HepG2 (cell line): ENCODE measurements at regions not wholly inside any gene's neighbourhood (a gene's known extent, or its start where the extent isn't known, plus 50 kb on each side); places are given as distances from the start of the nearest gene placed in this dataset.

Experiments
- AGO1 ChIP-seq: fragments of 200-400 bp; formaldehyde crosslinking; IDR thresholded peaks from 2 replicates; pipeline ENCODE4 v1.6.1; 2017; ENCODE audit warnings: mild to moderate bottlenecking, low read depth, low read length, moderate library complexity; ENCODE audit not compliant: poor library complexity, severe bottlenecking
- BRCA1 ChIP-seq: sonication (generic); formaldehyde crosslinking; IDR thresholded peaks from 2 replicates; pipeline ENCODE4 v1.4.0; 2020; ENCODE audit warnings: missing genetic modification reagents
- DMAP1 ChIP-seq: IDR thresholded peaks from 2 replicates; pipeline ENCODE4 v1.6.1; 2016
- DNMT3B ChIP-seq: conservative IDR thresholded peaks from 2 replicates; pipeline ENCODE4 v1.6.1; 2016; ENCODE audit warnings: missing biosample characterization, control low read depth
- ERF ChIP-seq: IDR thresholded peaks from 2 replicates; pipeline ENCODE4 v1.6.1; 2018; ENCODE audit warnings: missing biosample characterization, missing genetic modification reagents
- GATAD1 ChIP-seq: IDR thresholded peaks from 2 replicates; pipeline ENCODE4 v1.6.1; 2016; ENCODE audit warnings: missing genetic modification reagents, missing compliant biosample characterization
- KLF11 ChIP-seq: IDR thresholded peaks from 2 replicates; pipeline ENCODE4 v1.6.1; 2016; ENCODE audit warnings: missing compliant biosample characterization
- MYNN ChIP-seq: sonication (generic); formaldehyde crosslinking; IDR thresholded peaks from 2 replicates; pipeline ENCODE4 v1.4.0; 2020; ENCODE audit warnings: mild to moderate bottlenecking, low read depth, missing genetic modification reagents
- NR2F1 ChIP-seq, 2 experiments: fragments of 450-650 bp in 1 of 2; formaldehyde crosslinking in 1 of 2; IDR thresholded peaks; 2 replicates each; pipeline versions ENCODE4 v1.5.0 to v1.6.1; 2016 to 2020; ENCODE audit warnings: mild to moderate bottlenecking in 1 of 2, missing compliant biosample characterization in 1 of 2, missing genetic modification reagents in 1 of 2, moderate library complexity in 1 of 2
- NR2F2 ChIP-seq: IDR thresholded peaks from 2 replicates; pipeline ENCODE4 v1.6.1; 2012; ENCODE audit warnings: low read depth, inconsistent platforms, borderline replicate concordance
- RCOR2 ChIP-seq: IDR thresholded peaks from 2 replicates; pipeline ENCODE4 v1.6.1; 2016; ENCODE audit warnings: missing biosample characterization, missing genetic modification reagents
- RFXANK ChIP-seq: IDR thresholded peaks from 2 replicates; pipeline ENCODE4 v1.6.1; 2016
- RNF2 ChIP-seq: fragments of 450-650 bp; conservative IDR thresholded peaks from 2 replicates; pipeline ENCODE4 v1.6.1; 2016; ENCODE audit warnings: low read depth
- SIN3B ChIP-seq: fragments of 150-350 bp; IDR thresholded peaks from 2 replicates; pipeline ENCODE4 v1.6.1; 2014; ENCODE audit warnings: low read length
- SMARCC2 ChIP-seq: fragments of 450-650 bp; IDR thresholded peaks from 2 replicates; pipeline ENCODE4 v1.6.1; 2017; ENCODE audit warnings: antibody characterized with exemption, mild to moderate bottlenecking
- STAT5B ChIP-seq: sonication (generic); formaldehyde crosslinking; IDR thresholded peaks from 2 replicates; pipeline ENCODE4 v1.4.0; 2020; ENCODE audit warnings: missing genetic modification reagents
- TBX3 ChIP-seq: fragments of 450-650 bp; IDR thresholded peaks from 2 replicates; pipeline ENCODE4 v1.6.1; 2017; ENCODE audit warnings: antibody characterized with exemption, mild to moderate bottlenecking, inconsistent platforms, borderline replicate concordance
- TIGD3 ChIP-seq: sonication (generic); formaldehyde crosslinking; IDR thresholded peaks from 2 replicates; pipeline ENCODE4 v1.5.1; 2020; ENCODE audit warnings: mild to moderate bottlenecking, missing genetic modification reagents, borderline replicate concordance
- YEATS2 ChIP-seq: sonication (generic); formaldehyde crosslinking; IDR thresholded peaks from 2 replicates; pipeline ENCODE4 v1.4.0; 2020; ENCODE audit warnings: missing genetic modification reagents, borderline replicate concordance
- ZBTB26 ChIP-seq: IDR thresholded peaks from 2 replicates; pipeline ENCODE4 v1.6.1; 2016; ENCODE audit warnings: missing compliant biosample characterization, missing genetic modification reagents, borderline replicate concordance
- ZFP82 ChIP-seq: sonication (generic); formaldehyde crosslinking; IDR thresholded peaks from 2 replicates; pipeline ENCODE4 v1.5.1; 2020; ENCODE audit warnings: mild to moderate bottlenecking, missing genetic modification reagents, borderline replicate concordance
- ZMAT5 ChIP-seq: sonication (generic); formaldehyde crosslinking; IDR thresholded peaks from 2 replicates; pipeline ENCODE4 v1.5.0; 2020; ENCODE audit warnings: mild to moderate bottlenecking, low read depth, missing genetic modification reagents, borderline replicate concordance
- ZNF207 ChIP-seq: fragments of 450-650 bp; IDR thresholded peaks from 2 replicates; pipeline ENCODE4 v1.6.1; 2016; ENCODE audit warnings: antibody characterized with exemption, borderline replicate concordance
- ZNF30 ChIP-seq: sonication (generic); formaldehyde crosslinking; IDR thresholded peaks from 2 replicates; pipeline ENCODE4 v1.5.0; 2020; ENCODE audit warnings: mild to moderate bottlenecking, missing genetic modification reagents
- ZNF644 ChIP-seq: IDR thresholded peaks from 2 replicates; pipeline ENCODE4 v1.6.1; 2016; ENCODE audit warnings: low read depth
- ZNF670 ChIP-seq: sonication (generic); formaldehyde crosslinking; IDR thresholded peaks from 2 replicates; pipeline ENCODE4 v1.8.0; 2022; ENCODE audit warnings: mild to moderate bottlenecking, missing genetic modification reagents, borderline replicate concordance
- ZNF780A ChIP-seq: sonication (generic); formaldehyde crosslinking; IDR thresholded peaks from 2 replicates; pipeline ENCODE4 v1.8.0; 2022; ENCODE audit warnings: mild to moderate bottlenecking, missing genetic modification reagents, moderate library complexity
- ZNF816 ChIP-seq: sonication (generic); formaldehyde crosslinking; IDR thresholded peaks from 2 replicates; pipeline ENCODE4 v1.8.0; 2022; ENCODE audit warnings: missing genetic modification reagents, mild to moderate bottlenecking, borderline replicate concordance

GRCh38 chr2:42979416-42979869 is 187.1 kb upstream of the HAAO start (continued):
- TF ChIP-seq ZNF30 (CRISPR knock-in tag) (no peak), NR2F1 (CRISPR knock-in tag; IDR thresholded peaks at IDR 0.05) (peak; percentile 68 to 76; a peak in 3 of 4 replicates), TIGD3 (CRISPR knock-in tag) (no peak), AGO1 (no peak), ZNF780A (CRISPR knock-in tag) (0 out of 2 replicates have a peak, but pooled peaks have one; percentile 47), BRCA1 (CRISPR knock-in tag) (0 out of 2 replicates have a peak, but pooled peaks have one; percentile 39), DMAP1 (peak; percentile 85; the same call in 1 of the 2 replicates), RNF2 (no peak), RCOR2 (CRISPR knock-in tag) (peak; percentile 96), ZBTB26 (CRISPR knock-in tag) (peak; percentile 85; the same call in 1 of the 2 replicates), ZNF644 (CRISPR knock-in tag) (no peak), MYNN (CRISPR knock-in tag) (0 out of 2 replicates have a peak, but pooled peaks have one; percentile 21), ZNF816 (CRISPR knock-in tag) (no peak; the same call in 1 of the 2 replicates), TBX3 (peak; percentile 95), DNMT3B (CRISPR knock-in tag) (peak; percentile 60; the same call in 1 of the 2 replicates), NR2F2 (no peak), ZNF670 (CRISPR knock-in tag) (peak; percentile 87; the same call in 1 of the 2 replicates), ZFP82 (CRISPR knock-in tag) (no peak), RFXANK (CRISPR knock-in tag) (peak; percentile 92; the same call in 1 of the 2 replicates), SMARCC2 (peak; percentile 67; the same call in 1 of the 2 replicates), ZMAT5 (CRISPR knock-in tag) (no peak), KLF11 (CRISPR knock-in tag) (no peak), SIN3B (peak; percentile 72), ERF (CRISPR knock-in tag) (peak; percentile 67; the same call in 1 of the 2 replicates), GATAD1 (CRISPR knock-in tag) (peak; percentile 79), STAT5B (CRISPR knock-in tag) (0 out of 2 replicates have a peak, but pooled peaks have one; percentile 42), YEATS2 (peak; percentile 80; the same call in 1 of the 2 replicates), ZNF207 (no peak)
